Endothelial cell (in vitro differentiated cells): ENCODE measurements at regions not wholly inside any gene's neighbourhood (a gene's known extent, or its start where the extent isn't known, plus 50 kb on each side); places are given as distances from the start of the nearest gene placed in this dataset.

Experiments
- DNase-seq: peaks from one replicate; pipeline ENCODE4 v3.0.0; 2021; ENCODE audit warnings: low spot score
- H3K27ac Mint-ChIP-seq: one replicate; pipeline ENCODE4 v1.8.0; 2021; ENCODE audit warnings: mixed read lengths, inconsistent platforms; ENCODE audit not compliant: unreplicated experiment
- H3K27me3 Mint-ChIP-seq: one replicate; pipeline ENCODE4 v1.8.0; 2021; ENCODE audit warnings: mild to moderate bottlenecking, moderate library complexity, mixed read lengths, inconsistent platforms; ENCODE audit not compliant: unreplicated experiment
- H3K36me3 Mint-ChIP-seq: one replicate; pipeline ENCODE4 v1.8.0; 2021; ENCODE audit warnings: mild to moderate bottlenecking, low read depth, mixed read lengths, inconsistent platforms; ENCODE audit not compliant: unreplicated experiment
- H3K4me1 Mint-ChIP-seq: one replicate; pipeline ENCODE4 v1.8.0; 2021; ENCODE audit warnings: mild to moderate bottlenecking, mixed read lengths, inconsistent platforms; ENCODE audit not compliant: unreplicated experiment
- H3K4me3 Mint-ChIP-seq: one replicate; pipeline ENCODE4 v1.8.0; 2021; ENCODE audit warnings: mild to moderate bottlenecking, mixed read lengths, inconsistent platforms; ENCODE audit not compliant: unreplicated experiment
- H3K9me3 Mint-ChIP-seq: one replicate; pipeline ENCODE4 v1.8.0; 2021; ENCODE audit warnings: mixed read lengths, inconsistent platforms; ENCODE audit not compliant: unreplicated experiment
- TF ChIP-seq, protein P1 (sequence below): fragments of 200-600 bp; sonication (generic); IDR thresholded peaks from one replicate; pipeline ENCODE4 v1.5.0; 2021; ENCODE audit warnings: antibody characterized with exemption; ENCODE audit not compliant: unreplicated experiment

DNA sequence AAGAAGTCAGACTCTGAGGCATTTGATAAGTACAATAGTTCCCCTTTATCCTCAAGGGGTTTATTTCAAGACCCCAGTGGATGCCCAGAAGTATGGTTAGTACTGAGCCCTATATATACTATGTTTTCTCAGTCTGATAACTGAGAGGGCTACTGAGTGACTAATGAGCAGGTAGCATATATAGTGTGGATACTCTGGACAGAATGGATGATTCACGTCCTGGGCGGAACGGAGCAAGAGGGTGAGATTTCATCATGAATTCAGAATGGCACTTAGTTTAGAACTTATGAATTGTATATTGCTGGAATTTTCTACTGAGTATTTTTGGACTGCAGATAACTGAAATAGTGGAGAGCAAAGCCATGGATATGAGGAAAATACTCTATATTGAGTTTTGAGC lies 457.6 kb downstream of the PLK2 start:
- no peak overlapping the region for H3K4me3 Mint-ChIP-seq
- H3K4me1 Mint-ChIP-seq, result peaks cover 2% of the 10 kb centered on the region
- H3K36me3 Mint-ChIP-seq, result no peaks in the 10 kb centered on the region
- no peaks in the 10 kb centered on the region for H3K27me3 Mint-ChIP-seq
- no peak overlapping the region for H3K27ac Mint-ChIP-seq
- H3K9me3 Mint-ChIP-seq, result no peaks in the 10 kb centered on the region
- DNase-seq, result no peak
- TF ChIP-seq, protein P1, sequence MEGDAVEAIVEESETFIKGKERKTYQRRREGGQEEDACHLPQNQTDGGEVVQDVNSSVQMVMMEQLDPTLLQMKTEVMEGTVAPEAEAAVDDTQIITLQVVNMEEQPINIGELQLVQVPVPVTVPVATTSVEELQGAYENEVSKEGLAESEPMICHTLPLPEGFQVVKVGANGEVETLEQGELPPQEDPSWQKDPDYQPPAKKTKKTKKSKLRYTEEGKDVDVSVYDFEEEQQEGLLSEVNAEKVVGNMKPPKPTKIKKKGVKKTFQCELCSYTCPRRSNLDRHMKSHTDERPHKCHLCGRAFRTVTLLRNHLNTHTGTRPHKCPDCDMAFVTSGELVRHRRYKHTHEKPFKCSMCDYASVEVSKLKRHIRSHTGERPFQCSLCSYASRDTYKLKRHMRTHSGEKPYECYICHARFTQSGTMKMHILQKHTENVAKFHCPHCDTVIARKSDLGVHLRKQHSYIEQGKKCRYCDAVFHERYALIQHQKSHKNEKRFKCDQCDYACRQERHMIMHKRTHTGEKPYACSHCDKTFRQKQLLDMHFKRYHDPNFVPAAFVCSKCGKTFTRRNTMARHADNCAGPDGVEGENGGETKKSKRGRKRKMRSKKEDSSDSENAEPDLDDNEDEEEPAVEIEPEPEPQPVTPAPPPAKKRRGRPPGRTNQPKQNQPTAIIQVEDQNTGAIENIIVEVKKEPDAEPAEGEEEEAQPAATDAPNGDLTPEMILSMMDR, result no peak

DNA sequence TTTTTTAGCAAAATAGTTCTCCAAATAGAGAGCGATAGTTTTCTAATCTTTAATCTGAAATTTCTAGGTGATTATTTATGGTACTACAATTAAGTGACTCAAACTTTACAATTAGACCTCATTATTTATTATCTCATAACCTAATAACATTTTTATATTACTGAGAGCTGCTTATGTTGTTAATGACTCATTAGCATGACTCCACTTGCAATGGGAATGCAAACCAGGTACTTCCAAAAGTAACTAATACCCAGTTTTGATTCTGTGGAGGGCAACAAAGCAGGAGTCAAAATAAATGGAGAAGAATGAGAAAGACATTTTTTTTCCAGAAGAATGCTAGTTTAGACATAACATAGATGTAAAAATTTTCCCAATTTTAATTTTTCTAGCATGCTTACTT lies 466.0 kb downstream of the PLK2 start:
- no peak overlapping the region for H3K27ac Mint-ChIP-seq
- no peak for DNase-seq
- no peaks in the 10 kb centered on the region for H3K36me3 Mint-ChIP-seq
- H3K27me3 Mint-ChIP-seq, result peaks cover 3% of the 10 kb centered on the region
- no peak overlapping the region for H3K4me3 Mint-ChIP-seq
- peaks cover 5% of the 10 kb centered on the region for H3K4me1 Mint-ChIP-seq
- H3K9me3 Mint-ChIP-seq, result no peaks in the 10 kb centered on the region
- TF ChIP-seq, protein P1, result no peak

DNA sequence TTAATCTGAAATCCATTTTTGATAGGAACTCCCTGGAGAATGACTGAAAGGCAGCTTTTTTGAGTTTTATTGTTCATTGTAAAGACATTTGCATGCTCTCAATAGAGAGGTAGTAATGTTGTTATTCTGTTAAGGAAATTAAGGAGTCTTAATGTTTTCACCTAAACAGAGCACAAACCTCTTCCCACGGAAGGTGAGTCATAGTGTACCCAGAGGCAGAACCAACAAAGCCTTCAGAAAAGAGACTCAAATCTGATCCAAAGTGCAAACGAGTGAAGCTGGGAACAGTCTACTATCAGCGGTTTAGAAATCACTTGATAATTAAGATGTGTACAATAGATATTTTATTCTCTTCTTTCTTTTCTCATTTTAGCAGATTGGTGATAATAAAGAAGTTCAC lies 470.5 kb downstream of the PLK2 start:
- no peak for DNase-seq
- H3K4me1 Mint-ChIP-seq, result peaks cover 5% of the 10 kb centered on the region
- H3K36me3 Mint-ChIP-seq, result no peaks in the 10 kb centered on the region
- H3K27me3 Mint-ChIP-seq, result peaks cover 2% of the 10 kb centered on the region
- no peaks in the 10 kb centered on the region for H3K9me3 Mint-ChIP-seq
- H3K4me3 Mint-ChIP-seq, result no peak overlapping the region
- H3K27ac Mint-ChIP-seq, result no peak overlapping the region
- TF ChIP-seq, protein P1, result no peak

DNA sequence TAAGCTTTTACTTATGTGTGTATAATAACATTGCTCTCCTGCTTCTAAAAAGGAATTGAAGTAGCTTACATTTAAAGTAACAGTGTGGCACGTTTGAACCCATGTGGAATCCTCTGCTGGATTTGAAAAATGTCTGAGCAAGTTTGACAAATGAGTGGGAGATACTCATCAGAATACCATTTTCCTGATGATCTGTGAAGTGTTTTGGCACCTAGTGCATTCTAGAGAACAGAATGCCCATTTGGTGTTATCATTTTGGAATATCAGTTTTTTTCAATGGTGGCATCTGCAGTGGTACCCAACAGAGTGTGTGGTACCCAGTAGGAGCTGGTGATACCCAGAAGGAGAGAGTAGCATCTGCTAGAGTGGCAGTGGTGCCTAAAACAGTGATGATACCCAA lies 471.1 kb downstream of the PLK2 start:
- H3K4me3 Mint-ChIP-seq, result no peak overlapping the region
- no peak overlapping the region for H3K27ac Mint-ChIP-seq
- TF ChIP-seq, protein P1, result no peak
- H3K9me3 Mint-ChIP-seq, result no peaks in the 10 kb centered on the region
- no peak for DNase-seq
- H3K36me3 Mint-ChIP-seq, result no peaks in the 10 kb centered on the region
- peaks cover 5% of the 10 kb centered on the region for H3K4me1 Mint-ChIP-seq
- peaks cover 2% of the 10 kb centered on the region for H3K27me3 Mint-ChIP-seq

DNA sequence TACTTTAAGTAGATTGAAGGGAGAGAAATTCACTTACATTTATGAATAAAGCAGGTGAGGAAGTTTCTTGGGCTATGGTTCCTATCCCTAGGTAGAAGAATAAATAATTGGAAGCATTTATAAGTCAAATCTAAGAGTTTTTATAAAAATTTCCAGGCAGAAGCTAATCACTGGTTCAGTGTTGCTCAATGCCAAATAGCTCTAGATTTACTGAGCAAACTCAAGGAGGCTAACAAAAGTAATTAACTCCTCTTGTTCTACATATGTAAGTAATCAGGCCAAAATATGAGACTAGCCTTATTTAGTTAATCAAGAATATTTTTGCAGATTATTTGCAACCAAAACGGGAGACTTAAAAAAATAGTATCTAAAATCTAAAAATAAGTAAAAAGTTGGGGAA lies 472.3 kb downstream of the PLK2 start:
- H3K36me3 Mint-ChIP-seq, result no peaks in the 10 kb centered on the region
- no peaks in the 10 kb centered on the region for H3K9me3 Mint-ChIP-seq
- peaks cover 5% of the 10 kb centered on the region for H3K4me1 Mint-ChIP-seq
- TF ChIP-seq, protein P1, result no peak
- H3K27me3 Mint-ChIP-seq, result peaks cover 2% of the 10 kb centered on the region
- no peak overlapping the region for H3K4me3 Mint-ChIP-seq
- H3K27ac Mint-ChIP-seq, result no peak overlapping the region
- no peak for DNase-seq
